Fibroblast of the aortic adventitia (primary cell): ENCODE measurements at regions not wholly inside any gene's neighbourhood (a gene's known extent, or its start where the extent isn't known, plus 50 kb on each side); places are given as distances from the start of the nearest gene placed in this dataset.

ENCODE experiments used
- DNase-seq: peaks from one replicate; pipeline ENCODE4 v3.0.0-alpha.2; 2010; ENCODE audit warnings: low read depth
- H3K4me3 ChIP-seq: 2 replicates; pipeline ENCODE4 v1.5.1; 2011; ENCODE audit warnings: low read depth, mild to moderate bottlenecking, control low read depth, low read length, moderate library complexity
- TF ChIP-seq, protein P1 (sequence below): IDR thresholded peaks from 2 replicates; pipeline ENCODE4 v1.5.1; 2011; ENCODE audit warnings: mild to moderate bottlenecking, low read length, control low read depth, inconsistent platforms; ENCODE audit not compliant: insufficient read depth

DNA sequence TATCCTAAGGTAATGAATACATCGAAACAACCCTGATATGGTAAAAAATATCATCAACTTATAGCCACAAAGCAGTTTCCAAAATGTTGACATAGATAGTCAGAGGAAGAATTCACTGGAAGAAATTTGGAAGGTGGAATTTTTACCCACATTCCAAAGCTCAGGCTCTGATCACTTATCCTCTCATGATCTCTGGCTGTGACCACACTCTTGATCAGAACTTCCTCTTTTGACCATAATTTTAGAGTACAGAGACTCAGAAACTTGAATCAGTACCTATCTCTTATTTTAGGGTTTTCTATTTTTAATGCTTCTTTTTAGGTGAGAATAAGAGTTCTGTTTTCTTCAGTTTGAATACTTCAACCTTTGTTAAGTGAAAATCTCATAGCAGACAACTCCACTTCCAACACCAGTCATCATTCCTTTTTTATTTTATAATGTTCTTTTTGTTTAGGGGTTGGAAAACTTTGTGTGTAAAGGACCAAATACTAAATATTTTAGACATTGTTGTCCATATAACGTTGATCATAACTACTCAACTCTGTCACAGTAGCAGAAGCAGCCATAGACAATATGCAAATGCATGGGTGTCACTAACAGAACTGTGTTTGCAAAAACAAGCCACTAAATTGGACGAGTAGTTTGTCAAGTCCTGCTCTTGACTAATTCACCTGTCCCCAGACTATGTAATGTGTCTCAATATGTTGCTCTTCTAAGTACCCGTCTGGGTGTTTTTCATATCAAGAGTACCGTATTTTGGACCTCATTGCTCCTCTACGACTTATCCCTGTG is 891.6 kb upstream of the CRIM1 start:
- TF ChIP-seq, protein P1, sequence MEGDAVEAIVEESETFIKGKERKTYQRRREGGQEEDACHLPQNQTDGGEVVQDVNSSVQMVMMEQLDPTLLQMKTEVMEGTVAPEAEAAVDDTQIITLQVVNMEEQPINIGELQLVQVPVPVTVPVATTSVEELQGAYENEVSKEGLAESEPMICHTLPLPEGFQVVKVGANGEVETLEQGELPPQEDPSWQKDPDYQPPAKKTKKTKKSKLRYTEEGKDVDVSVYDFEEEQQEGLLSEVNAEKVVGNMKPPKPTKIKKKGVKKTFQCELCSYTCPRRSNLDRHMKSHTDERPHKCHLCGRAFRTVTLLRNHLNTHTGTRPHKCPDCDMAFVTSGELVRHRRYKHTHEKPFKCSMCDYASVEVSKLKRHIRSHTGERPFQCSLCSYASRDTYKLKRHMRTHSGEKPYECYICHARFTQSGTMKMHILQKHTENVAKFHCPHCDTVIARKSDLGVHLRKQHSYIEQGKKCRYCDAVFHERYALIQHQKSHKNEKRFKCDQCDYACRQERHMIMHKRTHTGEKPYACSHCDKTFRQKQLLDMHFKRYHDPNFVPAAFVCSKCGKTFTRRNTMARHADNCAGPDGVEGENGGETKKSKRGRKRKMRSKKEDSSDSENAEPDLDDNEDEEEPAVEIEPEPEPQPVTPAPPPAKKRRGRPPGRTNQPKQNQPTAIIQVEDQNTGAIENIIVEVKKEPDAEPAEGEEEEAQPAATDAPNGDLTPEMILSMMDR = no peak
- DNase-seq = no peak
- H3K4me3 ChIP-seq = no peak overlapping the region

DNA sequence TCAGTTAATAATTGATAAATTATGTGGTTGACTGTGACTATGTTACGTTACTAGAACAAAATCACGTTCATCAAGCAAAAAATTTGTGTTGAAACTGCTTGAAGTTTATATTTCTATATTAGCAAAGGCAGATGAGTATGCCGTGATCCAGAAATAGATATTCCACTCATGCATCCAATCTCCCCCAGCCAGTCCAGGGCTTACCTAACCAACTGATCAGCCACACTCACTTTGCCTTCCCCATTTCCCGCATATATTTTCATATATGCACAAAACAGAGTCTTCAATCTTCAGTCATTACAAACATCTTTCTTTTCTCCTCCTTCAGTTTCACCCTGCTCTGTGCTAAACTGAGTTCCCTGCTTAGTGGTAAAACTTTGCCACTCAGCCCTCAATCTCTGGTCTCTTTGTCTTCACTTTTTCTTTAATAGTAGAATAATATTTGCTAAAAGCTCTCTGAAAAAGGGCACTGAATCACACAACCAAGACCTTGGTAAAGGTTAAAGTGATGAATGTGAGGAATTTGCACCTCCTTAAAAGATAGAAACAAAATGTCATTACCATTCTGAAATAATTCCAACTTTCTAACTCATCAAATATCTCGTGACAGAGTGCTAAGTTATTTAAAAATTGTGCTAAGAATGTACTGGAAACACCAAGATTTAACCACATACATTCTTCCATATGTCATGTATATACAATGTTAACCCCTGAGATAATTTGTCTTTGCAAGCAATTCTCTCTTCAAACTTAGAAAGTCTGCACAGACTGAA is 893.2 kb upstream of the CRIM1 start:
- TF ChIP-seq, protein P1 = no peak
- DNase-seq = no peak
- H3K4me3 ChIP-seq = no peak overlapping the region

DNA sequence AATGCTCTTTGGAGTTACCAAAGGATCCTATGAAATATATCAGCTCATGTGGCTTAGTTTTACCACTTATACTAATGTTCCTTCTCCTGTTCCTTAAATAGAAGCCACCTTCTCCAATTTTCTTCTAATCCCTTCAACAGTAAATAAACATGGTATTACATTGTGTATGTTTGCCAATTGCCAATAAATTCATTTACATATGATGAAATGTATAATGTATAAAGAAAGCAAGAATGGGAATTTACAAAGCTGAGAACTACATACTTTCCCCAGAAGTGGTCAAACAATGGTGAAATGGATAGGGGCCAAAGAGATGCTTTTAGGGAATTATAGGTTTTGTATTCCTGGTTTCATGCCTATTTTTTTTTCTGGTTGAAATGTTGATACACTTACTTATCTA is 894.2 kb upstream of the CRIM1 start:
- DNase-seq = no peak
- H3K4me3 ChIP-seq = no peak overlapping the region
- TF ChIP-seq, protein P1 = no peak

DNA sequence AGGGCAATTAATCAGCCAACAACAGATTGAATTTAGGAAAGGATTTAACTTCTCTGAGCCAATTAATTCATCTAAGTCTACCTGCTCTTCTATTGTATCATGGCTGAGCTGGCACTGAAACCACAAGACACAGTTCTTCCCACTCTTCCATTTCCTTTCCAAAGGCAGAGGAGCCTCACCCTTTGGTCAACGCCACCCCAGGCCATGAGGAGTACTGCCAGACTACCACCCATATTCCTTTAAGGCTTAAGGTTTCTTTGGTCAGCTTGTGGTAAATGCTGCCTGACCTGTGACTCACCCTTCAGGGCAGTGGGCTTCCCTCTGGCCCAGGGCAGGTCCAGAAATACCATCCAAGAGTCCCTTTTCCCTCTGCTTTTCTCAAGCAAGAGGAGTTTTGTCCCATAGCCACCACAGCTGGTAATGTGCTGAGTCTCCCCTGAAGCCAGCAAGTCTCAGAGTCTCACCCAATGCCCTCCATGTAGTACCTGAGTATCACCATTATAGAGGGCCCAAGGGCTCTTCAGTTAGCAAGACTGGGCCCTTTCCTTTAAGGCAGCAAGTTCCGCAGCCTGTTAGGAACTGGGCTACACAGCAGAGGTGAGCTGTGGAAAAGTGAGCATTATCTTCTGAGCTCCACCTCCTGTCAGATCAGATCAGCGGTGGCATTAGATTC is 900.5 kb upstream of the CRIM1 start:
- H3K4me3 ChIP-seq = no peak overlapping the region
- TF ChIP-seq, protein P1 = no peak
- DNase-seq = no peak

DNA sequence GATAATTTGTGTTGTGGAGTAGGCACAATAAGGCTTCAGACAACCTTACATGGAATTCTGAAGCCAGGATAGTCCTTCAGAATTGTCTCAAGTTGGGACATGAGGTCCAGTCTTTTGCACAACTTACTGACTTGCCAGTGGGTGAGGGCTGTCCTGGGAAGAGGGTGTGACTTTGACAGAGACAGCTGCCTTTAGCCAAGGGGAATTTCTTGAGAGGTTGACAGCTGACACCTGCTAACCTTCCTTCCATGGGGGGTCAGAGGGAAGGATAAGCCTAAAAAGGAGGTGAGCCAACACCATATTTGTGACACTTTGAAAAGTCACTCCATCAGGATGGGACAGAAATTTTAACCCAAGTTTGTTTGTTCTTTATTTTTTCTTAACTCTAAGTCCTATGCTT is 907.8 kb upstream of the CRIM1 start:
- TF ChIP-seq, protein P1 = no peak
- H3K4me3 ChIP-seq = no peak overlapping the region
- no peak for DNase-seq

DNA sequence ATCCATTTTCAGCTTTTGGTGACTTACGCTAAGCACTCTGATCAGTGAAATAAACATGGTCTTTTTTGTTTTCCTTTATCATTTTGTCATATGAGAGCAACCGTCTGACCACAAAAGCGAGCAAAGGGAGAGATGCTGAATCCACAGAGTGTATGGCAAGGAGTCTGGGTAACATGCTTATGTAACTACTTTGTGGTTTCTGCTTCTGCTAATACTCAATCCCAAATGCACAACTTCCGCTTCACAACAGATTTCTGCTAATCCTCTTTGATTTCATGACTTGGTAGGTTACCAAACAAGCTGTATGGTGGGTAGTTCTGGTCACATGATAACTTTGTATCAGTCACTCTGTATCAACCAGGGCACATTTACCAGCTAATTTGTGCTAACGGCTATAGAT is 908.4 kb upstream of the CRIM1 start:
- H3K4me3 ChIP-seq = no peak overlapping the region
- DNase-seq = no peak
- TF ChIP-seq, protein P1 = no peak
